ENCODE measurements at regions not wholly inside any gene's neighbourhood (a gene's known extent, or its start where the extent isn't known, plus 50 kb on each side); places are given as distances from the start of the nearest gene placed in this dataset.

DNA sequence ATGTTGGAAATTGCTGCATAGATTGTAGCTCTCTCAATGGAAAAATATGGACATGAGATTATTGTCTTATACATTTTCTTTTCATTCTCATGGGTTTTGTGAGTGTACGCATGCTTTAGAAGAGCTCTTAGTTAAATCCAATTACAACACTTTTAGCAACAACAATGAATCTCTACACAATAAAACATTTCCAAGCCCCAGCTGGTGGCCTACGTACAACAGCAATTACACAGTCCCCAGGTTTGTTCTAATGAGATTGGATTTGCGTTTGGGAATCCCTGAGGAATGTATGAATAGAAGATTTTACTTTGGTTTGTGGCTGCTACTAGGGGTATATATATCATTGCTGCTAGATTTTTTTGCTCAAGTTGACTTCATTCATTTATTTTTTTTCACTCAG lies 98.6 kb downstream of the FHDC1 start:
- H3K36me3 ChIP-seq (ENCODE audit: low read depth) = no peaks in the 10 kb centered on the region
- ChIA-PET POLR2A (ENCODE audit: unreplicated experiment) (no interaction called here), CTCF (no interaction called here)
- H3K9me2 ChIP-seq (ENCODE audit: insufficient read depth) = no peaks in the 10 kb centered on the region
- H3K9me3 ChIP-seq (ENCODE audit: insufficient read depth, low read depth) = no peaks in the 10 kb centered on the region
- no peaks in the 10 kb centered on the region for H4K20me1 ChIP-seq (ENCODE audit: insufficient read depth)
- no peaks in the 10 kb centered on the region for H3K79me2 ChIP-seq (ENCODE audit: low read depth)
- no peak overlapping the region for H3K27ac ChIP-seq
- no TSS peak for BruUV-seq (replicated peaks)
- no peak overlapping the region for H3K4me3 ChIP-seq
- H3K4me2 ChIP-seq = no peak overlapping the region
- no peaks in the 10 kb centered on the region for H3F3A ChIP-seq (ENCODE audit: insufficient read depth, low read depth)
- H3K4me1 ChIP-seq (replicated peaks; ENCODE audit: insufficient read depth) = peaks cover 8% of the 10 kb centered on the region
- DNase-seq = no peak
- no peak overlapping the region for H2AFZ ChIP-seq
- no peaks in the 10 kb centered on the region for H3K27me3 ChIP-seq (ENCODE audit: insufficient read depth, low read depth)
- TF ChIP-seq EZH2 (IDR thresholded peaks at IDR 0.05; ENCODE audit: low read depth) = no peak
- TF ChIP-seq CTCF (conservative IDR thresholded peaks at IDR 0.05) = no peak
- intact Hi-C loops (cut with micrococcal nuclease; ENCODE audit: unreplicated experiment) = no loop called here

GRCh38 chr4:153036931-153037482 lies 100.9 kb downstream of the FHDC1 start:
- intact Hi-C loops (cut with micrococcal nuclease; ENCODE audit: unreplicated experiment) = no loop called here
- POLR2A ChIA-PET (ENCODE audit: unreplicated experiment) = no interaction called here

DNA sequence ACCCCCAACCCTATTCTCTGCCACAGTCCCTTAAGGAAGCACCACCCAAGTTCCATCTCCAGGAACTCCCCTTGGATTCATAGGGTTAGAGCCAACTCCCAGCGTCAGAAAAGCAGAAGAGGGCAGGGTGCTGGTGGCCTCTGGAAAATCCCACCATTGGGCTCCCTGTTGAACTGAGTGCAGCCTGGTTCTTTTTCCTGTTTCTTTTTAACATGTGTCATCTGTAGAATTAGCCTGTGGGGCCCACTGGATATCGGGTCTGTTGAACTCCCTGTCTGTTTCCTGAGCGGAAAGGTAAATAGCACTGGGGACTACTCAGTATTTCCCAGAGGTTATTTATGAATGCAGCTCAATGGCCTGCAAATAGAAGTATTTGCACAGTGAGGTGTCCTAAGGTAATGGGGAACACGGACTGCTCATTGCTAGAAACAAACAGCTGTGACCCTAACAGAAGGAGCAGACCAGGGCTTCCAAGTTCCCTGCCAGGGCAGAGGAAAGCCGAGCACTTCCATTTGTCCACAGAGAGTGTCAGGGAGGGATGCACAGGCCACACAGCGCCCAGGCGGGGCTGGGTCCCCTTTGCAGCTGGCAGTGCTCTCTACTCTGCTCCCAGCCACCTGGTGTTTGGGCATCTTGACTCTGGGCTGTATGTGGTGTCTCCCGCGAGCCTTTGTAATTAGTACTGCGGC lies 102.6 kb downstream of the FHDC1 start:
- DNase-seq = no peak
- H3K4me2 ChIP-seq = no peak overlapping the region

More at GRCh38 chr4:153036931-153037482, 100.9 kb downstream of the FHDC1 start:
- no peaks in the 10 kb centered on the region for H3K36me3 ChIP-seq (ENCODE audit: low read depth)
- no TSS peak for BruUV-seq (replicated peaks)
- H4K20me1 ChIP-seq (ENCODE audit: insufficient read depth) = no peaks in the 10 kb centered on the region
- H3K9me3 ChIP-seq (ENCODE audit: insufficient read depth, low read depth) = no peaks in the 10 kb centered on the region
- CTCF ChIA-PET = no interaction called here
- H3K27me3 ChIP-seq (ENCODE audit: insufficient read depth, low read depth) = no peaks in the 10 kb centered on the region
- no peaks in the 10 kb centered on the region for H3F3A ChIP-seq (ENCODE audit: insufficient read depth, low read depth)
- no peak overlapping the region for H2AFZ ChIP-seq
- no peak overlapping the region for H3K27ac ChIP-seq
- no peak for DNase-seq
- TF ChIP-seq EZH2 (IDR thresholded peaks at IDR 0.05; ENCODE audit: low read depth) (no peak), CTCF (conservative IDR thresholded peaks at IDR 0.05) (no peak)
- peaks cover 8% of the 10 kb centered on the region for H3K4me1 ChIP-seq (replicated peaks; ENCODE audit: insufficient read depth)
- H3K9me2 ChIP-seq (ENCODE audit: insufficient read depth) = no peaks in the 10 kb centered on the region
- no peaks in the 10 kb centered on the region for H3K79me2 ChIP-seq (ENCODE audit: low read depth)
- H3K4me3 ChIP-seq = no peak overlapping the region
- H3K4me2 ChIP-seq = no peak overlapping the region

More for the DNA sequence above, 102.6 kb downstream of the FHDC1 start:
- peaks cover 8% of the 10 kb centered on the region for H3K4me1 ChIP-seq (replicated peaks; ENCODE audit: insufficient read depth)
- no peak overlapping the region for H3K27ac ChIP-seq
- intact Hi-C loops (cut with micrococcal nuclease; ENCODE audit: unreplicated experiment) = no loop called here
- CTCF ChIA-PET = no interaction called here
- H3K79me2 ChIP-seq (ENCODE audit: low read depth) = no peaks in the 10 kb centered on the region
- POLR2A ChIA-PET (ENCODE audit: unreplicated experiment) = no interaction called here
- H2AFZ ChIP-seq = no peak overlapping the region
- H3K27me3 ChIP-seq (ENCODE audit: insufficient read depth, low read depth) = no peaks in the 10 kb centered on the region
- H3K9me3 ChIP-seq (ENCODE audit: insufficient read depth, low read depth) = no peaks in the 10 kb centered on the region
- TF ChIP-seq CTCF (conservative IDR thresholded peaks at IDR 0.05) (no peak), EZH2 (IDR thresholded peaks at IDR 0.05; ENCODE audit: low read depth) (no peak)
- no peaks in the 10 kb centered on the region for H3K36me3 ChIP-seq (ENCODE audit: low read depth)
- H4K20me1 ChIP-seq (ENCODE audit: insufficient read depth) = no peaks in the 10 kb centered on the region
- no TSS peak for BruUV-seq (replicated peaks)
- no peaks in the 10 kb centered on the region for H3F3A ChIP-seq (ENCODE audit: insufficient read depth, low read depth)
- H3K9me2 ChIP-seq (ENCODE audit: insufficient read depth) = no peaks in the 10 kb centered on the region
- H3K4me3 ChIP-seq = no peak overlapping the region

Data from PC-9 (cell line).